IMR-90 (cell line): ENCODE measurements at regions not wholly inside any gene's neighbourhood (a gene's known extent, or its start where the extent isn't known, plus 50 kb on each side); places are given as distances from the start of the nearest gene placed in this dataset.

Experiments used
- ATAC-seq: fragments of 200-7000 bp; cut with Tn5 transposase; 2 replicates; pipeline ENCODE4 v1.9.1; 2020; ENCODE audit warnings: low read depth, mild to moderate bottlenecking, moderate library complexity
- BruUV-seq: library from RNA; stranded (reverse); fragments of 400-500 nt; replicated peaks from 2 replicates; lab custom pipeline; 2021; lab: Mats Ljungman, UMichigan
- CTCF ChIA-PET: fragments of 300-600 bp; formaldehyde crosslinking; extraction: SDS; loops from one replicate; lab custom pipeline; 2021; ENCODE audit warnings: antibody characterized with exemption; lab: Yijun Ruan, JAX
- POLR2A ChIA-PET: fragments of 300-600 bp; sonication (Branson Sonifier 250); formaldehyde crosslinking; loops from one replicate; lab custom pipeline; 2022; ENCODE audit warnings: antibody characterized with exemption; ENCODE audit not compliant: unreplicated experiment; lab: Charles Lee
- DNase-seq: peaks from one replicate; pipeline ENCODE4 v3.0.0; 2013
- H2AFZ ChIP-seq: replicated peaks from 2 replicates; pipeline ENCODE3; 2013; ENCODE audit warnings: low read length, mild to moderate bottlenecking; ENCODE audit not compliant: poor library complexity
- H2AK5ac ChIP-seq: 2 replicates; pipeline ENCODE4 v1.6.1; 2013; ENCODE audit warnings: low read depth, low read length, inconsistent platforms
- H2AK9ac ChIP-seq: replicated peaks from 2 replicates; pipeline ENCODE3; 2013; ENCODE audit warnings: mild to moderate bottlenecking, low read depth, low read length, moderate library complexity; ENCODE audit not compliant: poor library complexity
- H2BK120ac ChIP-seq: 2 replicates; pipeline ENCODE4 v1.6.1; 2013; ENCODE audit warnings: low read depth, low read length, inconsistent platforms
- H2BK15ac ChIP-seq: 3 replicates; pipeline ENCODE4 v1.6.1; 2013; ENCODE audit warnings: low read depth, low read length, inconsistent platforms
- H2BK20ac ChIP-seq: 2 replicates; pipeline ENCODE4 v1.6.1; 2013; ENCODE audit warnings: low read depth, mild to moderate bottlenecking, inconsistent platforms, low read length, moderate library complexity
- H2BK5ac ChIP-seq: 2 replicates; pipeline ENCODE4 v1.6.1; 2013; ENCODE audit warnings: mild to moderate bottlenecking, low read depth, low read length, inconsistent platforms; ENCODE audit not compliant: poor library complexity, severe bottlenecking
- H3K14ac ChIP-seq: replicated peaks from 2 replicates; pipeline ENCODE4 v1.6.1; 2013; ENCODE audit warnings: low read depth, low read length, inconsistent platforms
- H3K18ac ChIP-seq: 2 replicates; pipeline ENCODE4 v1.6.1; 2013; ENCODE audit warnings: low read depth, low read length, control low read depth
- H3K23ac ChIP-seq: 2 replicates; pipeline ENCODE4 v1.6.1; 2013; ENCODE audit warnings: low read depth, low read length, inconsistent platforms
- H3K27ac ChIP-seq: 2 replicates; pipeline ENCODE4 v1.5.1; 2013; ENCODE audit warnings: mild to moderate bottlenecking, control low read depth, low read length; ENCODE audit not compliant: insufficient read depth
- H3K27me3 ChIP-seq: 2 replicates; pipeline ENCODE4 v1.6.1; 2013; ENCODE audit warnings: low read length; ENCODE audit not compliant: control insufficient read depth, insufficient read depth
- H3K36me3 ChIP-seq: 2 replicates; pipeline ENCODE4 v1.6.1; 2013; ENCODE audit warnings: low read length, mixed read lengths; ENCODE audit not compliant: control insufficient read depth, insufficient read depth
- H3K4ac ChIP-seq: 2 replicates; pipeline ENCODE4 v1.6.1; 2013; ENCODE audit warnings: low read depth, low read length, inconsistent platforms
- H3K4me1 ChIP-seq: 2 replicates; pipeline ENCODE4 v1.6.1; 2013; ENCODE audit warnings: low read length, mixed read lengths; ENCODE audit not compliant: control insufficient read depth, insufficient read depth
- H3K4me2 ChIP-seq: 2 replicates; pipeline ENCODE4 v1.6.1; 2013; ENCODE audit warnings: low read depth, mild to moderate bottlenecking, control low read depth, low read length, moderate library complexity
- H3K4me3 ChIP-seq: 2 replicates; pipeline ENCODE4 v1.5.1; 2013; ENCODE audit warnings: low read depth, mild to moderate bottlenecking, control low read depth, low read length, moderate library complexity; ENCODE audit not compliant: insufficient read depth
- H3K56ac ChIP-seq: 2 replicates; pipeline ENCODE4 v1.6.1; 2013; ENCODE audit warnings: low read length, inconsistent platforms; ENCODE audit not compliant: insufficient read depth; ENCODE audit errors: extremely low read depth
- H3K79me1 ChIP-seq, 2 experiments: 2 replicates each; pipeline ENCODE4 v1.6.1; 2013; ENCODE audit warnings: low read length in 2 of 2, inconsistent platforms in 1 of 2, low read depth in 1 of 2
- H3K9ac ChIP-seq: 2 replicates; pipeline ENCODE4 v1.6.1; 2013; ENCODE audit warnings: low read depth, low read length, control low read depth
- H3K9me1 ChIP-seq: 2 replicates; pipeline ENCODE4 v1.6.1; 2013; ENCODE audit warnings: low read length, inconsistent platforms; ENCODE audit not compliant: insufficient read depth
- H3K9me3 ChIP-seq: 2 replicates; pipeline ENCODE4 v1.6.1; 2013; ENCODE audit warnings: low read length; ENCODE audit not compliant: control insufficient read depth, insufficient read depth
- H4K20me1 ChIP-seq: 2 replicates; pipeline ENCODE4 v1.6.1; 2013; ENCODE audit warnings: low read length, inconsistent platforms; ENCODE audit not compliant: insufficient read depth
- H4K5ac ChIP-seq: 2 replicates; pipeline ENCODE4 v1.6.1; 2013; ENCODE audit warnings: mild to moderate bottlenecking, low read depth, low read length, control low read depth
- H4K8ac ChIP-seq, 2 experiments: 2 replicates each; pipeline ENCODE4 v1.6.1; 2013; ENCODE audit warnings: low read depth in 2 of 2, low read length in 2 of 2, control low read depth in 1 of 2, inconsistent platforms in 1 of 2
- H4K91ac ChIP-seq: 2 replicates; pipeline ENCODE4 v1.6.1; 2013; ENCODE audit warnings: low read depth, low read length, inconsistent platforms; ENCODE audit not compliant: insufficient read depth
- BHLHE40 ChIP-seq: fragments of 150-350 bp; IDR thresholded peaks from 2 replicates; pipeline ENCODE4 v1.6.1; 2016; ENCODE audit warnings: mild to moderate bottlenecking, low read depth, low read length
- CEBPB ChIP-seq: IDR thresholded peaks from 2 replicates; pipeline ENCODE4 v1.6.1; 2012; ENCODE audit warnings: low read depth, low read length, improper control_type of control experiment
- CHD1 ChIP-seq: IDR thresholded peaks from 2 replicates; pipeline ENCODE4 v1.6.1; 2012; ENCODE audit warnings: low read depth, low read length, improper control_type of control experiment
- CTCF ChIP-seq: conservative IDR thresholded peaks from 2 replicates; pipeline ENCODE4 v1.5.1; 2012; ENCODE audit warnings: mild to moderate bottlenecking, low read depth, low read length, improper control_type of control experiment
- FOS ChIP-seq: fragments of 150-350 bp; IDR thresholded peaks from 2 replicates; pipeline ENCODE4 v1.6.1; 2016; ENCODE audit warnings: low read depth, low read length
- MAFK ChIP-seq: IDR thresholded peaks from 2 replicates; pipeline ENCODE4 v1.6.1; 2012; ENCODE audit warnings: low read depth, low read length, improper control_type of control experiment
- MXI1 ChIP-seq: IDR thresholded peaks from 2 replicates; pipeline ENCODE4 v1.6.1; 2012; ENCODE audit warnings: low read depth, mild to moderate bottlenecking, low read length, moderate library complexity, borderline replicate concordance
- NFE2L2 ChIP-seq: fragments of 150-350 bp; IDR thresholded peaks from 2 replicates; pipeline ENCODE4 v1.6.1; 2016; ENCODE audit warnings: low read depth, mild to moderate bottlenecking, low read length
- POLR2A ChIP-seq: IDR thresholded peaks from 2 replicates; pipeline ENCODE4 v1.6.1; 2012; ENCODE audit warnings: mild to moderate bottlenecking, low read depth, low read length
- RAD21 ChIP-seq: IDR thresholded peaks from 2 replicates; pipeline ENCODE4 v1.6.1; 2012; ENCODE audit warnings: low read length, improper control_type of control experiment
- RCOR1 ChIP-seq: IDR thresholded peaks from 2 replicates; pipeline ENCODE4 v1.6.1; 2012; ENCODE audit warnings: mild to moderate bottlenecking, low read length, improper control_type of control experiment; ENCODE audit not compliant: insufficient replicate concordance
- RFX5 ChIP-seq: IDR thresholded peaks from 2 replicates; pipeline ENCODE4 v1.8.0; 2012; ENCODE audit warnings: low read depth, mild to moderate bottlenecking, low read length, moderate library complexity
- SMC3 ChIP-seq: fragments of 150-350 bp; IDR thresholded peaks from 2 replicates; pipeline ENCODE4 v1.6.1; 2016; ENCODE audit warnings: low read depth, mild to moderate bottlenecking, antibody characterized with exemption, low read length, moderate library complexity
- WGBS, 2 experiments: methylation state at CpG; one replicate each; pipeline versions ENCODE4 v1.1.5 to v1.1.7; 2013; ENCODE audit warnings: missing lambda C conversion rate in 2 of 2; ENCODE audit not compliant: insufficient read length in 1 of 2; ENCODE audit errors: extremely low coverage in 2 of 2; 5-methylcytosine and 5-hydroxymethylcytosine counted together
- dilution Hi-C: fragments of 300-500 bp; cut with HindIII; formaldehyde crosslinking; loops from one replicate; pipeline ENCODE4 v1.14.3; 2018; ENCODE audit warnings: low sequenced_read_pairs; ENCODE audit not compliant: unreplicated experiment
- in situ Hi-C: fragments of 300-500 bp; cut with MboI; formaldehyde crosslinking; loops from 3 replicates; pipeline ENCODE4 v1.14.3; 2019; ENCODE audit warnings: low sequenced_read_pairs, inconsistent platforms, mixed read lengths
- intact Hi-C: fragments of 100-400 bp; cut with micrococcal nuclease; formaldehyde crosslinking; loops from 2 replicates; pipeline ENCODE4 v1.10.0; 2022
- TF ChIP-seq, protein P1 (sequence below): fragments of 150-350 bp; IDR thresholded peaks from 2 replicates; pipeline ENCODE4 v1.6.1; 2017; ENCODE audit warnings: mild to moderate bottlenecking, antibody characterized with exemption, low read length, low read depth
- TF ChIP-seq, protein P2 (sequence below): fragments of 150-350 bp; IDR thresholded peaks from 2 replicates; pipeline ENCODE4 v1.6.1; 2016; ENCODE audit warnings: low read depth, mild to moderate bottlenecking, low read length, moderate library complexity, borderline replicate concordance

DNA sequence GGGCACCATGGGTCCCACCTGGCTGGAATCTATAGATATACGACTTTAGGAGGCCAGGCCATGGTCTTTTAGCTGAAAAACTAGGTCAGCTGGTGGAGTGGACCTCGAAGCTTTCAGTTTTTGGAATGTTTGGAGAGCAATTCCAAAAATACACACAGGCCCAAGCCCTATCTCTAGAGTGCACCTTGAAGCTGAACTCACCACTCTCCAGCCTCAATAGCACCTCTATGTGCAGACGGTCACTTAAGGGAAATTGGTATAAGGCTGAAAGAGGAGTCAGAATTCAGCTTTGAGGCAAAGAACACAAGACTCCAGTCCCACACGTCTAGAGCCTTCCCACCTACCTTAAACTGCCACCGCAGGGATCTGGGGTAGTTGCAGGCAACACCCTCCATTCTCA lies 56.4 kb upstream of the KATNAL1 start:
- Histone ChIP-seq H3K4ac (peak overlapping the region; percentile 76), H2BK5ac (peak overlapping the region; percentile 64), H2AK9ac (no peak overlapping the region), H3K14ac (peak overlapping the region; percentile 90), H3K79me1 (no peaks in the 10 kb centered on the region), H3K9me1 (peaks cover 4% of the 10 kb centered on the region), H2BK15ac (peak overlapping the region; percentile 78; the same call in 2 of the 3 replicates), H4K20me1 (no peaks in the 10 kb centered on the region), H2BK20ac (peak overlapping the region; percentile 77), H3K27ac (peak overlapping the region; percentile 47; the same call in 1 of the 2 replicates), H3K4me1 (peaks cover 16% of the 10 kb centered on the region), H3K9me3 (no peaks in the 10 kb centered on the region), H3K4me2 (no peak overlapping the region), H4K91ac (peak overlapping the region; percentile 67), H3K56ac (peak overlapping the region; percentile 15; the same call in 1 of the 2 replicates), H3K18ac (peak overlapping the region; percentile 97), H4K8ac (peak overlapping the region; percentile 72 to 93), H3K36me3 (no peaks in the 10 kb centered on the region), H3K9ac (no peak overlapping the region), H3K27me3 (no peaks in the 10 kb centered on the region), H3K4me3 (no peak overlapping the region), H2AFZ (peak overlapping the region; percentile 60), H4K5ac (peak overlapping the region; percentile 95), H2BK120ac (peak overlapping the region; percentile 82), H3K23ac (peak overlapping the region; percentile 55), H2AK5ac (peak overlapping the region; percentile 73; the same call in 1 of the 2 replicates)
- ChIA-PET CTCF (no interaction called here), POLR2A (no interaction called here)
- in situ Hi-C loops (no loop called here), dilution Hi-C loops (no loop called here), intact Hi-C loops (no loop called here)
- ATAC-seq, result no peak
- no peak for TF ChIP-seq CEBPB
- TF ChIP-seq CHD1, result no peak
- TF ChIP-seq RAD21, result no peak
- no peak for TF ChIP-seq CTCF
- TF ChIP-seq, protein P1, sequence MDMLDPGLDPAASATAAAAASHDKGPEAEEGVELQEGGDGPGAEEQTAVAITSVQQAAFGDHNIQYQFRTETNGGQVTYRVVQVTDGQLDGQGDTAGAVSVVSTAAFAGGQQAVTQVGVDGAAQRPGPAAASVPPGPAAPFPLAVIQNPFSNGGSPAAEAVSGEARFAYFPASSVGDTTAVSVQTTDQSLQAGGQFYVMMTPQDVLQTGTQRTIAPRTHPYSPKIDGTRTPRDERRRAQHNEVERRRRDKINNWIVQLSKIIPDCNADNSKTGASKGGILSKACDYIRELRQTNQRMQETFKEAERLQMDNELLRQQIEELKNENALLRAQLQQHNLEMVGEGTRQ, result no peak
- no peak for TF ChIP-seq MXI1
- TF ChIP-seq FOS, result no peak
- no peak for TF ChIP-seq MAFK
- TF ChIP-seq BHLHE40, result no peak
- no peak for TF ChIP-seq RCOR1
- no peak for TF ChIP-seq RFX5
- TF ChIP-seq, protein P2, sequence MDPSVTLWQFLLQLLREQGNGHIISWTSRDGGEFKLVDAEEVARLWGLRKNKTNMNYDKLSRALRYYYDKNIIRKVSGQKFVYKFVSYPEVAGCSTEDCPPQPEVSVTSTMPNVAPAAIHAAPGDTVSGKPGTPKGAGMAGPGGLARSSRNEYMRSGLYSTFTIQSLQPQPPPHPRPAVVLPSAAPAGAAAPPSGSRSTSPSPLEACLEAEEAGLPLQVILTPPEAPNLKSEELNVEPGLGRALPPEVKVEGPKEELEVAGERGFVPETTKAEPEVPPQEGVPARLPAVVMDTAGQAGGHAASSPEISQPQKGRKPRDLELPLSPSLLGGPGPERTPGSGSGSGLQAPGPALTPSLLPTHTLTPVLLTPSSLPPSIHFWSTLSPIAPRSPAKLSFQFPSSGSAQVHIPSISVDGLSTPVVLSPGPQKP, result no peak
- no peak for TF ChIP-seq SMC3
- TF ChIP-seq NFE2L2, result no peak
- TF ChIP-seq POLR2A, result no peak
- no TSS peak for BruUV-seq
- no peak for DNase-seq
- 100% methylated on average over 1 of the region's 5 CpGs; no CpG with 5 or more reads in 1 of the 2 experiments for WGBS, 2 experiments
